Ascending aorta (tissue), 2 donors: ENCODE measurements at regions not wholly inside any gene's neighbourhood (a gene's known extent, or its start where the extent isn't known, plus 50 kb on each side); places are given as distances from the start of the nearest gene placed in this dataset.

ENCODE experiments used
- DNase-seq, 2 donors: peaks; one replicate each; pipeline ENCODE4 v3.0.0-alpha.2; 2019; ENCODE audit warnings: low spot score in 2 of 2
- H3K27ac ChIP-seq, 2 donors: fragments of 200-600 bp; sonication (generic); one replicate each; pipeline ENCODE4 v1.5.1; 2016 to 2017; ENCODE audit warnings: mild to moderate bottlenecking in 1 of 2
- H3K27me3 ChIP-seq: fragments of 200-600 bp; sonication (generic); one replicate; pipeline ENCODE4 v1.5.1; 2017
- H3K36me3 ChIP-seq, 2 donors: fragments of 200-600 bp; sonication (generic); one replicate each; pipeline ENCODE4 v1.5.1; 2016
- H3K4me1 ChIP-seq, 2 donors: fragments of 200-600 bp; sonication (generic); one replicate each; pipeline ENCODE4 v1.5.1; 2016 to 2017; ENCODE audit warnings: mild to moderate bottlenecking in 1 of 2
- H3K4me3 ChIP-seq, 2 donors: fragments of 200-600 bp; sonication (generic); one replicate each; pipeline ENCODE4 v1.5.1; 2016 to 2017; ENCODE audit warnings: mild to moderate bottlenecking in 1 of 2
- H3K9me3 ChIP-seq, 2 donors: fragments of 200-600 bp; sonication (generic); one replicate each; pipeline ENCODE4 v1.5.1; 2016
- CTCF ChIP-seq, 3 experiments: fragments of 200-600 bp in 2 of 3; fragments of 450-650 bp in 1 of 3; sonication (generic) in 2 of 3; IDR thresholded peaks; one replicate each; pipeline ENCODE4 v1.5.1; 2016 to 2019; ENCODE audit warnings: antibody characterized with exemption in 3 of 3, mild to moderate bottlenecking in 1 of 3, moderate library complexity in 1 of 3
- intact Hi-C: fragments of 100-400 bp; cut with DNase I; formaldehyde crosslinking; loops from one replicate; pipeline ENCODE4 v1.15.1; 2023

- TF ChIP-seq CTCF (IDR thresholded peaks at IDR 0.05) = no peak
- intact Hi-C loops = no loop called here
- Histone ChIP-seq H3K4me1 (no peaks in the 10 kb centered on the region), H3K9me3 (no peaks in the 10 kb centered on the region), H3K27me3 (no peaks in the 10 kb centered on the region), H3K4me3 (no peak overlapping the region), H3K36me3 (no peaks in the 10 kb centered on the region), H3K27ac (no peak overlapping the region)
- no peak for DNase-seq
Observed at GRCh38 chr3:182585532-182586150, 207.7 kb upstream of the ATP11B start.

GRCh38 chr3:182592747-182593146, 200.6 kb upstream of the ATP11B start:
- Histone ChIP-seq H3K4me3 (no peak overlapping the region), H3K4me1 (no peaks in the 10 kb centered on the region), H3K27ac (no peak overlapping the region), H3K9me3 (no peaks in the 10 kb centered on the region), H3K27me3 (no peaks in the 10 kb centered on the region), H3K36me3 (no peaks in the 10 kb centered on the region)
- intact Hi-C loops = no loop called here
- no peak for TF ChIP-seq CTCF (IDR thresholded peaks at IDR 0.05)
- DNase-seq = no peak

- H3K36me3 ChIP-seq = no peaks in the 10 kb centered on the region
- H3K4me1 ChIP-seq = no peaks in the 10 kb centered on the region
- no peak for TF ChIP-seq CTCF (IDR thresholded peaks at IDR 0.05)
- no peaks in the 10 kb centered on the region for H3K9me3 ChIP-seq
- DNase-seq = no peak
- H3K4me3 ChIP-seq = no peak overlapping the region
- no peak overlapping the region for H3K27ac ChIP-seq
- no peaks in the 10 kb centered on the region for H3K27me3 ChIP-seq
- intact Hi-C loops = no loop called here
Observed at GRCh38 chr3:182596676-182597410, 196.5 kb upstream of the ATP11B start.

- no peaks in the 10 kb centered on the region for H3K9me3 ChIP-seq
- H3K27me3 ChIP-seq = no peaks in the 10 kb centered on the region
- no peaks in the 10 kb centered on the region for H3K4me1 ChIP-seq
- H3K27ac ChIP-seq = no peak overlapping the region
- intact Hi-C loops = no loop called here
- DNase-seq = no peak
- no peak for TF ChIP-seq CTCF (IDR thresholded peaks at IDR 0.05)
- no peak overlapping the region for H3K4me3 ChIP-seq
- no peaks in the 10 kb centered on the region for H3K36me3 ChIP-seq
Observed at GRCh38 chr3:182597621-182598041, 195.7 kb upstream of the ATP11B start.

GRCh38 chr3:182601597-182601996, 191.7 kb upstream of the ATP11B start:
- no peaks in the 10 kb centered on the region for H3K9me3 ChIP-seq
- H3K27ac ChIP-seq = no peak overlapping the region
- TF ChIP-seq CTCF (IDR thresholded peaks at IDR 0.05) = no peak
- no peaks in the 10 kb centered on the region for H3K27me3 ChIP-seq
- no peak for DNase-seq
- H3K4me3 ChIP-seq = no peak overlapping the region
- no peaks in the 10 kb centered on the region for H3K36me3 ChIP-seq
- H3K4me1 ChIP-seq = no peaks in the 10 kb centered on the region
- intact Hi-C loops = no loop called here
